ENCODE measurements at regions not wholly inside any gene's neighbourhood (a gene's known extent, or its start where the extent isn't known, plus 50 kb on each side); places are given as distances from the start of the nearest gene placed in this dataset.
"Not testable (repeated sequence)": the region's sequence is repeated elsewhere in the genome, so short reads cannot be mapped to it uniquely, and the experiment has no call there.

GRCh38 chr14:105680736-105681098, 154.3 kb downstream of the TMEM121 start:
- TF ChIP-seq CTCF, POLR2A (IDR thresholded peaks at IDR 0.05): not testable (repeated sequence)

All from heart left ventricle (tissue), 13 donors.